OCI-M1 (cell line): ENCODE measurements at regions not wholly inside any gene's neighbourhood (a gene's known extent, or its start where the extent isn't known, plus 50 kb on each side); places are given as distances from the start of the nearest gene placed in this dataset.
A peak's percentile ranks its signal among the peaks of the same experiment; 100 is the strongest.
"Not testable (repeated sequence)": the region's sequence is repeated elsewhere in the genome, so short reads cannot be mapped to it uniquely, and the experiment has no call there.

Experiments used
- DNase-seq: peaks from one replicate; lab custom pipeline; 2025; lab: John Stamatoyannopoulos, UW

DNA sequence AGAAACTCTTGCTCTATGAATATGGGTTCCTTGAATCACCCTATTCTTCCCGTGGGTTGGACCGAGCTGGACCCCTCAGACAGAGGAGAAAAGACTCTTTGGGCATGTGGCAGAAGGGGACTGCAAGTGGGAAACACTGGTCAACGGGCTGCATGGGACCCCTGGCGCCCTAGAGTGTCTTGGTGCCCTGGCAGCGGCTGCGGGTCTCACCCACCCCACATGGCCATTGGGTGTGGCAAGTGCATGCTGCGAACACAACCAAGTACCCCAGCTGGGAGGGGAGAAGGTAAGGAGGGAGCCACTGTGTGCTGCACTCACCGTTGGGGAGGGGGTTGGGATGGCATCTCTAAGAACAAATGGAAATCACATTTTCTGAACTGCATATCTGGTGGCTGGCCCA lies 438.8 kb upstream of the EYS start:
- DNase-seq, result no peak

DNA sequence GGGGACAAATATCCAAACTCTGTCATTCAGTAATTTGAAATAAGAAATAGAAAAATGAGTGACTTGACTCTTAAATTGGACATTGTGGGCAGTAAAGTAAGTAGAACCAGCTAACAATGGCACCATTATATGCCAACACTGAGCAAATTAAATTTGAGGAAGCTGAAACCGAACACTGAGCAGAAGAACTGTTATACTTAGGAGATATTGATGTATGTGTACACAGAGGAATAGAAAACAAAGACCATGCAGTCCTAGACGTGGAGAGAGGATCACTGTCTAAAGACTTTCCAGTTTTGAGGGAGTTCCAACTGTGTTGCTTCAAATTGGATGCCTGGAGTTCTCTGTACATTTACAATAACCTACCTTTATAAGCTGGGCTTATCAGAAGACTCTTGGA lies 427.0 kb upstream of the EYS start:
- no peak for DNase-seq

DNA sequence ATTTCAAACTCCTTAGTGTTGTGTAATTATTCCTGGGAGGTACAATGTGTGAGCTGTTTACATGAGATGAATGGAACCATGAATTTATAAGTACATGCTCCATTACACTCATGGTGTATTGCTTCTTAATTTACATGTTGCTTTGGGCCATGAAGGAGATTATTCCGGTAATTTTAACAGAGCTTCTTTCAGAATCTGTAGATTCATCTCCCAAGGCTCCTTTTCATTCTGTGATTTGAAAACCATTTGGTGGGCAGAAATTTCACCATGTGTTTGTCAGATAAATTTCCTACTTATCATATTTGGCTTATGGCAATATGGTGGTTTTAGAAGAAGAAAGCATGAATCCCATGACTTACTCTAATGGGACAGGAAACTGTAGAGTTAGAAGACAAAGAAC lies 421.6 kb upstream of the EYS start:
- no peak for DNase-seq

DNA sequence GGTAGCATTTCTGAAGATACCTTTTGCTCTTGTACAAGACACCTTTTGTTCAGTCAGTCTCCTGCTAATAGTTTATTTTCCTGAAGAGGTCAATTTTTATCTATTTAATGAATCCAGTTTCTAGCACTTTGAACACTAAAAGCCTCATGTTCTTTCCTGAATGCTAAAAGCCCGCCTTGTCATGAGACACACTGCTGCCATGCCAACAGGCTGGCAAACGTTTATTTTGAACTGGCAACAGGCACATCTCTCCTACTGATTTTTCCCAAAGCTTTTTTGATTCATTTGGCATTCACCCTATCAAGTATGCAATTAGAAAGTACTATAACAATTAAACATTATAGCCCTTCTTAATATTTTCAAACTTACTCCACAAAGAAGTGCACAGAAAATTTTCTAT lies 421.2 kb upstream of the EYS start:
- no peak for DNase-seq

DNA sequence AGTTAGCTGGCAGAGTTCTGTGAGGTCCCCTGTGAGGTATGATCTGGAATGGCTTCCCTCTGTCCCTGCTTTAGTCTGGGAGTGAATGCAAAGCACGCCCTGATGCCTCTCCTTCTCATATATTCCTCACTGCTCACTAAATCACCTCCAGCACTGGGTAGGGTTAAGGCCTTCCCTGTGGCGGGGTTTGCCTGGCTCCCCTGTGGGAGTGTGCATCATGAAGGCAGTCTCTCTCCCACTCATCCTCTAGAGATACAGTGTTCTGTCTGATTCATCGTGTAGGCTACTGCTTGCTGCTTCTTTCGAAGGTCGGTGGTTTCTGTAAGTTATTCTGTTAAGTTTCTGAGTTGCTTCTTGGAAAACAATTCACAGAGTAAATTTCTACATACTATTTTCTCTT lies 420.0 kb upstream of the EYS start:
- DNase-seq, result no peak

DNA sequence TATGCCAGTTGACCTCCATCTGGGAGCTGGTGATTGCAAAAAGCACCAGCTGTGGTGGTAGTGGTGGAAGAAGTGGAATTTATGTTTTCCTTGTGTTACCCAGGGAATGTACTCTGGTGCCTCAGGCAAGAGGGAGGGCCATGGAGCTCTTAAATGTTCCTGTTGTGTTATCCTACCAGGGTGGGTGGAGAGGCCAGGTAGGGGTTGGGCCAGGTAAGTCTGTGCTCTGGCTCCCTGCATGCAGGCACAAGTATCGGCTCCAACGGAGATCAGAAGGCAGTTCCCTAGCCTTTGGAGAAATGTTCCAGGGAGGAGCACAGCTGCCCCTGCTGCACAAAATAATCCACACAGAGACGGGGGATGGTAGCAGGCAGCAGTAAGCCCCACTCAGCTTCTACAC lies 419.3 kb upstream of the EYS start:
- no peak for DNase-seq

DNA sequence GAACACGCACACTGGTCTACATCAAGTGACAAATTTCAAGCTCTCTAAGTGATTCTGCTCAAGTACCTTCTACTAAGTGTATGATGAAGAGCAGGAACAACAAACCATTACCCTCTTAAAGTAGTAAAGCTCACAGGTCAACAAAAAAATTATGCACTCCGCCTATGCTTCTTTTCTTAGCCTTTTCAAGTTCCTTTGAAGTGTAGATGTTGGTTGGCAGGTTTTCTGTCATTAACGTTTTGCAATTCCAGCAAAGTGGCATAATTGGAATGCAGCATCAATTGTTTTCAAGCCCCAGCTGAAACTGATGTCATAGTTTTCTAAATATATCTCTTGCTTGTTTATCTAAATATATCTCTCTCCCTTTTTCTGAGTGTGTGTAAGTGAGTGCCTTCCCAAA lies 396.9 kb upstream of the EYS start:
- no peak for DNase-seq

DNA sequence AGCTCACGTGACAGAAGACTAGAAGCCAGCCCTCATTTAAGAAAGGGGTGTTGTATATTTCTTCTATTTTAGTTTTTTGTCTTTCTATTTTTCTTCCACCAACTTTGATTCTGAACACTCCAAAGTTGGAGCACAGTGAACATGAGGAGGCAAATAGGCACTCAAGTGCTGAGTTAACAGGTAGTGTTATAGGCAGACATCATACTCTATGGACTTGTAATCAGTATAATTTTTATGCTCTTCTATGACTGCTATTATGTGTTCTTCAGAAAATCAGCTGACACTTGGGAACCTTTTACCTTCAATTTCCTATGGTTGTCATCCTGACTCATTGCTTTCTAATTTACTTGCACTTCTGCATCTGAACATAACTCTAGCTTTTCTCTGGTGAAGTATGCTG lies 396.3 kb upstream of the EYS start:
- no peak for DNase-seq

DNA sequence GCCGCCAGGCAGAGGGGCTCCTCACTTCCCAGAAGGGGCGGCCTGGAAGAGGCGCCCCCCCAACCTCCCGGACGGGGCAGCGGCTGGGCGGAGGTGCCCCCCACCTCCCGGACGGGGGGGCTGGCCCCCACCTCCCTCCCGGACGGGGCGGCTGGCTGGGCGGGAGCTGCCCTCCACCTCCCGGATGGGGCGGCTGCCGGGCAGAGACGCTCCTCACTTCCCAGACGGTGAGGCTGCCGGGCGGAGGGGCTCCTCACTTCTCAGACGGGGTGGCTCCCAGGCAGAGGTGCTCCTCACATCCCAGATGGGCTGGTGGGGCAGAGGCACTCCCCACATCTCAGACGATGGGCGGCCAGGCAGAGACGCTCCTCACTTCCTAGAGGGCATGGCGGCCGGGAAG lies 389.7 kb upstream of the EYS start:
- no peak for DNase-seq

DNA sequence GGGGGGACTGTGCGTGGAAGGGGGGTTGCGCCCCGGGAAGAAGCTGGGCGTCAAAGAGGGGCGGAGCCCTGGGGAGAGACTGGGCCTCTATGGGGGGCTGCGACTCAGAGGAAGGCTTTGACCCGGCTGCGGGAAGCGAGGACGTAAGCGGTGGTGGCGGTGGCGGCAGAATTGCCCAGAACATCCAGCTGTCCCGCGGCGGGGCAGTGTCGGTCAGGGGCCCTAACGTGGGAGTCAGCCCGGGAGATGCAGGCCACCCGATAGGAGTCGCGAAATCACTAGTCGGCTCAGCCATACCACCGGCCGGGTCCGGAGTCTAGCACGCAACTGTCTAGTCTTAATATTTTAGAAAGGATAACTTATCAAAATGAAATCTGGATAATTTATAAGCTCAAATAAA lies 387.6 kb upstream of the EYS start:
- no peak for DNase-seq

DNA sequence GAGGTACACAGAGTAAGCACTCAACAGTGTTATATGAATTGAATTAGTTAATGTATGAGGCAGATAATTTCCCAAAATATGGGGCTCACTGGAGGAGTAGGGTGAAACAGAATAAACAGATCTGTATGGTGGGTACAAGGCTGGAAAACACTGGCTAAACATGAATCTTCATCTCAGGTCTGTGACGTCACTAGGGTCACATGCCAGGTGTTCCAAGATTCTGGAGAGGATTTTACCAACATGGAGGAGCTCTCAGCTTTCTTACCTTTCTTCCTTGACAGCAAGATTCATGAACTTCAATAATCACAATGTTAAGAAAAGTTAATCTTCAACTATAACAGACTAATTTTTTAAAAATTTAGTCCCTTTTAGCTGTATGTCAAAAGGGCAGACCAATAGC lies 385.3 kb upstream of the EYS start:
- DNase-seq, result not testable (repeated sequence)

DNA sequence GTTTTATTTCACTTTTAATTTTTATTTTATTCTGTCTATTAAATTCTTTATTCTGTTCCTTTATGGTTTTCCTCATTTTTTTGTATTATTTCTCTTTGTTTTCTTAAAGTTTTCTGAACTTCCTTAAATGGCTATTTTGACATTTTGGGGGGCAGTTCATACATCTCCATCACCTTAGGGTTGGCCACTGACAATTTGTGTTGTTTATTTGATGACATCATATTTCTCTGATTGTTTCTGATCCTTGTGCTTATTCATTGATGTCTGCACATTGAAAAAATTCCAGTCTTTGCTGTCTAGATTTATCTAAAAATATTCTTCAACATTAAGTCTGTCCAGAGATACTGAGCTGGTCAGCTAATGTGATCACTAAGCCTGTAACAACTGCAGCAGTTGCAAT lies 379.5 kb upstream of the EYS start:
- DNase-seq, result no peak

DNA sequence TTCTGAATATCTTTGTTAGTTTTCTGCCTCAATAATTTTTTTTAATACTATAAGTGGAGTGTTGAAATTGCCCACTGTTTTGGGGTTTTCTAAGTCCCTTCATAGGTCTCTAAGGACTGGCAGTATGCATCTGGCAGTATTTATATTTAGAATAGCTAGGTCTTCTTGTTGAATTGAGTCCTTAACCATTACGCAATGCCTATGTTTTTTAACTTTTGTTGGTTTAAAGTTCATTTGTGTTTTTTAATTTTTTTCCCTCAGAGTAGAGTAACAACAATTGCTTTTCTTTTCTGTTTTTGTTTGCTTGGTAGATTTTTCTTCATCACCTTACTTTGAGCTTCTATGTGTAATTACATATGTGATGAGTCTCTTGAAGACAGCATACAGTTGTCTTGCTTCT lies 375.9 kb upstream of the EYS start:
- no peak for DNase-seq

DNA sequence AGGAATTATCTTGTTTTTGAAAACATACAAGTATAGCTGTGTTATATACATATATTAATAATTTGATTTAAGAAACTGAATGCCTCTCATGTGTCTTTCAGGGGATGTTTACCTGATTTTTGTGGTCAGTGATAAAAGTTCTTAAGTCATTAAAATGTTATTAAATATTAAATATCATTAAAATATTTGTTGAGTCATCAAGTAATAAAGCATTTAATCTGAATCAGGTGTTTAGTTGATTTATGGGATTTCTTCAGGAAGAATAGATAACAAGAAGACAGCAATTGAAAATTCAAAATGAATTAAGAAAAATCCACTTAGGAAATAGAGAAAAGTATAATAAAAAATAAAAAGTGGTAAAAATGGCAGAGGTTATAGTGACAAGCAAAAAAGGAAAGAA lies 361.9 kb upstream of the EYS start:
- DNase-seq, result no peak

DNA sequence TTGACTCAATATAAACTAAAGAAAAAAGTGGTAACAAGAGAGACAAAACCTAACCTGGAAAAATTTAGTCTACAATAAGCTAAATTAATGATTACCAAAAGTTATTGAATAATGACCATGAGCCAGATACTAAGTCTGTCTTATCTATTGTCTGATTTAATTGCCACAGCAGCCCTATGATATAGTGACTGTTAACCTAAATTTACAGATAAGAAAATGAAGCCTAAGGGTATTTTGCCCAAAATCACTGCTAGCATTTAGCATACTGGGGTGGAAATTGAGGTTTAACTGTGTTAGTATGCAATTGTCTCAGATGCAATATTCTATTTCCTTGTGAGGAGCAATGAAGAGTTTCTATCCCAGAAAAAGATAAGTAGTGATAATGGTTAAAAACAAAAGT lies 361.0 kb upstream of the EYS start:
- no peak for DNase-seq

DNA sequence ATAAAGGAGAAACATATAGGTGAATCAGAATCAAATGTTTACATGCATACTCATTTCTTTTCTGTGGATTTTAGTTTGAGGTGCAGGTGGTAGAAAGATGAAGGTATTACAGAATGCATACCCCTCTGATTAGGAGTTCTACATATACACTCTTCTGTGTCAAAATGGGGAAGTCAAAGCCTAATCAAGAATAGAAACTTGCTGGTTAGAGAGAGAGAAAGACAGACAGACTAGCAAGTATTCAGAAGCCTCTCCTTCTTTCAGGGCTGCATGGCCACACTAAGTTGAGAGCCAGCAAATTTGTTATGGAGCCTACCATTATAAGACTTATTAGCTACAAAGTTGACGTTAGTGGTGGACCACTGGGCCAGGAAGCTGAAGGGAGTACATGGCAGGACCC lies 358.3 kb upstream of the EYS start:
- DNase-seq, result peak; percentile 69

DNA sequence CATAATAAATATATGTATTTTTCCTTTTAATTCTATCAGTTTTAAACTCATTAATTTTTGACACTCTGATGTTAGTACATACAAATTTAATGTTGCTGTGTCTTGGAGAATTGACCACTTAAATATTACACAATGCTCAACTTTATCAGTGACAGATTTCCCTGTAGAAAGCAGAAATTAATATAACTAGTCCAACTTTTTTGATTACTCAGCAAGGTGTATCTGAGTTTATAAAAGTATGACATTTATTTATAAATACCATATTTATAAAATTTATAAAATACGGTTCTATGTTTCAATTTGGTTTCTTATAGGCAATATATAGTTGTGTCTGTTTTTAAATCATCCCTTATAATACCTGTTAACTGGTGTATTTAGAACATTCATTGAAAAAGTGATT lies 350.0 kb upstream of the EYS start:
- no peak for DNase-seq

DNA sequence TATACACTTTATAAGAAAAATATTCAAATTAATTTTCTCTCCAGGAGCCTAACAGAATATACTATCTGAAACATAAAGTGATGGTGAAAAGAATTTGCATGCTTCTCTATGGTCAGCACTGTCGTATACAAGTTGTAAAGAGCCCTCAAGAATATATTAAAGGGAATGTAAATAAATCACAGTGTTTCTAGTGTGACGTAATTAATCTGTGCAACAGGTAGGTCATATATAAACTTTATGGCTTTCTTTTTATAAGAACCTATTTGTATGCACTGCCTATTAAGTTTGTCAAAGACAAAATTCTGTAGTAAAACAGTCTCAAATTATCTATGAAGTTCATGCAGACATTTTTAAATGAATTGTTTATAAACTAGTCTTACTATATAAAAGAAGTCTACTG lies 347.9 kb upstream of the EYS start:
- DNase-seq, result no peak

DNA sequence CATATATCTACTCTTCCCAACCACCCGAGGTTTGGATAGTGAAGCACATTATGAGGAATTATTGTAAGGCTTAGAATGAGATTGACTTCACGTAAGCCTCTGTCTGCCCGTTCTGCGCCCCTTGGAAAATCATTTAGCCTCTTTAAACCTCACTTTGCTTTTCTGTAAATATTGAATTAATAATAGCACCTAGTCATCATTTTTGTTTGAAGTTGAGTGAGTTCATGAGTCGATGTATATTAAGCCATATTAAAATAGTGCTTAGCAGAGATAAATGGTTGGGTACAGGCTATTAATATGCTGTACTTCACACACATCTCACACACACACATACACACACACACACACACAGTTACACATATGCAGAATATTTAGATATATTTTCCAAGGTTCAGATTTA lies 344.8 kb upstream of the EYS start:
- no peak for DNase-seq

DNA sequence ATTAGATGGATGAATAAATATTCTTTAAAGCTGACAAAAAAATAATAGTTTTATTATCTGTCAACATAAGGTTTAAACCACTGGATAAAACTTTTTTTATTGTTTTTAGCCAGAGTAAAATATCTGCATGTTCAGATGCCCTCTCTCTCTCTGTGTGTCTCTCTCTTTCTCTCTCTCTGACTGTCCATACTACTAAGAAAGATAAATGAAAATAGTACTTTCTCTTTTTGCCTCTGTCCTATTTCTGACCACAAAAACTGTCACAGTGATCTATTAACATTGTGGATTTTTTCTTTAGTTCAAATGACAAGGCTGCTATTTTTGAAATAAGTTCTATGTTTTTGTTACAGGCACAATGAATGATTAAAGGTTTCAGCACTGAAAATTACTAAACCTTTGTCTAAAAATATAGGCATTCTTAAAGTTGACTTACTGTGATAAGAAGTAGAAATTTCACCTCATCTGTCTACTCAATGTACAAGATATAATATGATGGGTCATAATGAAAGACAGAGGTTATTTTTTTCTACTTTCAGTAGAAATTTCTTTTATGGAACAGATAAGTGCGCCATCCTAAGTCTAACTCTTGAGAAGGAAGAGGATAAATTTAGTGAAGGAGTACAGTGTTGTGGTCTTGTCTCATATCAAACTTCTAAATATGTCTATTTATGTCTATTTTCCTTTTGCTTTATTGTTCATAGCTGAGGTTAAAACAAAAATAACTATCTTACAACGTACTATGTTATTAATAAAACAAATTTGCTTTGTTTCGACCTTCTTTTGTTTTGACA lies 341.9 kb upstream of the EYS start:
- DNase-seq, result peak; percentile 51

DNA sequence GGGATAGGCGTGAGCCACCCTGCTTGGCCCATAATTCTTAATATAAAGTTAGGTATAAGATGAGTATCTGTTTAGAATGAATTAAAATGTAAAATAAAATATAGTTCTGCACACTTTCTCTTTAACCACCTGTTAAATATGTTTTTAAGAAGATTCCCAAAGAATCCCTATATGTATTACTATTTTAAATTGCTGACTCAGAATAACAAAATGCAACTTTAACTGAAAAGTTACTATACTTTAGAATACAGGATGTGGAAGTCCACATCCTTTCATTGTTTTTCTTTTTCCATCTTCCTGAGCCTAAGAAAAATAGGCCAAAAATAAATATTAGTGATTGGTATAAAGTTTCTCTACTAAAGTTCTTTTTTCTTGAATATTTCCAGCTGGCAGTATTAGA lies 325.6 kb upstream of the EYS start:
- DNase-seq, result no peak

DNA sequence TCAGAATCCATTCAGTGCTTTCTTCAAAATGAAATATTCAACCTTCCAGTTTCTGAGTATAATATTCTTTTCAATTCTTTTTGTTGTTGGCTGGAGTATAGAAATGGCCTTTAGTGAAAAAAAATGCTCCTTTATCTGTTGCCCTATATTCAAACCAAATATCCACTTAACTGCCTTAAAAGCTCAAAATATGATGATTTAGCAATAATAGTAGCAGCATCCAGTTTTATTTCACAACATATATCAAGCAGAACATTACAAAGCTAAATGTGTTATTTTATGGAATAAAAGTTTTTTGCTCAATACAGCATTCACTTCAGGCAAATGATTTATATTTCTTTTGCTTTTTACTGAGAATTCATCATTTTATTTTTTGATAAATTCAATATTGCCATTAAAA lies 322.4 kb upstream of the EYS start:
- no peak for DNase-seq

DNA sequence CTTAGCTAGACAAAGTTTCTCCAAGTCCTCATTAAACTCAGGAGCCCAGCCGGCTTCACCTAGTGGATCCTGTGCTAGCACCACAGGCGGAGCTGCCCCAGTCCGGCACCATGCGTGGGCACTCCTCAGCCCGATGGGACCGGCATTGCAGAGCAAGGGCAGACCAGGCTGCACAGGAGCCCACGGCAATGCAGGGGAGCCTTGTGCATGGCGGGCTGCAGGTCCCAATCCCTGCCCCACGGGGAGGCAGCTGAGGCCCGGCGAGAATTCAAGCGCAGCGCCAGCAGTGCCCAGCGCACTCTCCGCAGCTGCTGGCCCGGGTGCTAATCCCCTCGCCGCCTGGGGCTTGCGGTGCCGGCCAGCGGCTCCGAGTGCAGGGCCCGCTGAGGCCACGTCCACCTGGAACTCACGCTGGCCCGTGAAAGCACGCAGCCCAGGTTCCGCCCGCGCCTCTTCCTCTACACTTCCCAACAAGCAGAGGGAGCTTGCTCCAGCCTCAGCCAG lies 292.3 kb upstream of the EYS start:
- DNase-seq, result no peak

DNA sequence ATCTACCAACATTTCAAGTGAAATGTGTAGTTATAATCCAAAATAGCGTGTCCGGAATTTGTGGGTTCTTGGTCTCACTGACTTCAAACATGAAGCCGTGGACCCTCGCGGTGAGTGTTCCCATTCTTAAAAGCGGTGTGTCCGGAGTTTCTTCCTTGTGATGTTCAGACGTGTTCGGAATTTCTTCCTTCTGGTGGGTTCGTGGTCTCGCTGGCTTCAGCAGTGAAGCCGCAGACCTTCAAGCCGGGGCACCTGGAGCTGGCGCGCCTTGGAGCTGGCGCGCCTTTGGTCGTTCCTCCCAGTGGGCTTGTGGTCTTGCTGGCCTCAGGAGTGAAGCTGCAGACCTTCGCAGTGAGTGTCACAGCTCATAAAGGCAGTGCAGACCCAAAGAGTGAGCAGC lies 291.5 kb upstream of the EYS start:
- DNase-seq, result no peak

DNA sequence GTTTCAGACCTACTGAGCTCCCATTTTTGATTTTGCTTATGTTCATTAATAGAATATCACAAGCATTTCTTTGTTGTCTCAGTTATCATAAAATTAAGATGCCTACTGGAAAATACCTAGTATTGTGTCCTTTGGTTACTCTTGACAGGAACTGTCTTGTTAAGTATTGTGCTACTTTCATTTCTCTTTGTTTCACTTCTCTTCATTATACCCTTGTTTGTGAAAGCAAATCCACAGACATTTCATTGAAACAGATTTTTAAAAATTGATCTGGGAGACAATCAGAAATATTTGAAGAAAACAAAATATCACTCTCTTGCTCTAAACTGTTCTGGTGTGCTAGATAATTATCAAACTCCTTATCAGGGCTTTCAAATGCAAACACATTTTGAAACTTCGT lies 290.5 kb upstream of the EYS start:
- no peak for DNase-seq
